ENCODE measurements at regions not wholly inside any gene's neighbourhood (a gene's known extent, or its start where the extent isn't known, plus 50 kb on each side); places are given as distances from the start of the nearest gene placed in this dataset.

DNA sequence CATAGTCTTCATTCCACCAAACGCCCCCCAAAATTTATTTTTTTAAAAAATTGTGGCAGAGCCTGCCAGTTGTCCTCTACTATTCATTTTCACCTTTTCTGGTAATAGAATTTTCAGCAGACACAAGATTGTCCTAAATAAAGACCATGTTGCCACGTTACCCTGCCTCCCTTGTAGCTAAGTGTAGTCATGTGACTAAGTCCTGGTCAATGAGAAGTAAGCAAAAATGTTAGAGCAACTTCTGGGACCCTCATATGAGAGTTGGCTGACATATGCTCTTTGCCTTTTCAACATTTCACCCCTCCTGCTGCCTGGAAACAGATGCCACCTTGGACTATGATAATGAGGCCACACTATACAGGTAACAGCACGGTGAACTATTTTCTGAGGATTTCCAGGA, 203.1 kb downstream of the PIK3R1 start:
- POLR2A ChIA-PET: interaction anchor here (1.6 kb wide), 1 partner anchor 14 kb away, joined by 3 read pairs; no protein-coding TSS in a partner anchor
- CTCF ChIA-PET (ENCODE audit: unreplicated experiment): no interaction called here
- intact Hi-C loops (cut with micrococcal nuclease; ENCODE audit: unreplicated experiment): no loop called here
- Histone ChIP-seq H3K9me3 (ENCODE audit: low read length) (no peaks in the 10 kb centered on the region), H3K9me2 (ENCODE audit: insufficient read depth, low read length) (no peaks in the 10 kb centered on the region), H3K4me3 (ENCODE audit: low read depth, low read length, poor library complexity, severe bottlenecking) (no peak overlapping the region), H3K4me1 (ENCODE audit: insufficient read depth, low read length, poor library complexity, severe bottlenecking) (no peaks in the 10 kb centered on the region), H4K20me1 (ENCODE audit: insufficient read depth, low read length) (no peaks in the 10 kb centered on the region), H3K79me2 (ENCODE audit: insufficient read depth, low read depth, low read length) (no peaks in the 10 kb centered on the region), H3K4me2 (ENCODE audit: low read length) (no peak overlapping the region), H3K36me3 (ENCODE audit: insufficient read depth, low read length) (no peaks in the 10 kb centered on the region), H3K27ac (ENCODE audit: low read depth, low read length, poor library complexity, severe bottlenecking) (no peak overlapping the region), H2AFZ (ENCODE audit: low read length) (no peak overlapping the region)
- TF ChIP-seq, protein P1, sequence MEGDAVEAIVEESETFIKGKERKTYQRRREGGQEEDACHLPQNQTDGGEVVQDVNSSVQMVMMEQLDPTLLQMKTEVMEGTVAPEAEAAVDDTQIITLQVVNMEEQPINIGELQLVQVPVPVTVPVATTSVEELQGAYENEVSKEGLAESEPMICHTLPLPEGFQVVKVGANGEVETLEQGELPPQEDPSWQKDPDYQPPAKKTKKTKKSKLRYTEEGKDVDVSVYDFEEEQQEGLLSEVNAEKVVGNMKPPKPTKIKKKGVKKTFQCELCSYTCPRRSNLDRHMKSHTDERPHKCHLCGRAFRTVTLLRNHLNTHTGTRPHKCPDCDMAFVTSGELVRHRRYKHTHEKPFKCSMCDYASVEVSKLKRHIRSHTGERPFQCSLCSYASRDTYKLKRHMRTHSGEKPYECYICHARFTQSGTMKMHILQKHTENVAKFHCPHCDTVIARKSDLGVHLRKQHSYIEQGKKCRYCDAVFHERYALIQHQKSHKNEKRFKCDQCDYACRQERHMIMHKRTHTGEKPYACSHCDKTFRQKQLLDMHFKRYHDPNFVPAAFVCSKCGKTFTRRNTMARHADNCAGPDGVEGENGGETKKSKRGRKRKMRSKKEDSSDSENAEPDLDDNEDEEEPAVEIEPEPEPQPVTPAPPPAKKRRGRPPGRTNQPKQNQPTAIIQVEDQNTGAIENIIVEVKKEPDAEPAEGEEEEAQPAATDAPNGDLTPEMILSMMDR (conservative IDR thresholded peaks at IDR 0.05; ENCODE audit: low read length): no peak
- TF ChIP-seq EZH2phosphoT487 (IDR thresholded peaks at IDR 0.05; ENCODE audit: borderline replicate concordance, low read depth, low read length): no peak
- no TSS peak for BruUV-seq (replicated peaks)
- DNase-seq (ENCODE audit: low spot score): no peak

DNA sequence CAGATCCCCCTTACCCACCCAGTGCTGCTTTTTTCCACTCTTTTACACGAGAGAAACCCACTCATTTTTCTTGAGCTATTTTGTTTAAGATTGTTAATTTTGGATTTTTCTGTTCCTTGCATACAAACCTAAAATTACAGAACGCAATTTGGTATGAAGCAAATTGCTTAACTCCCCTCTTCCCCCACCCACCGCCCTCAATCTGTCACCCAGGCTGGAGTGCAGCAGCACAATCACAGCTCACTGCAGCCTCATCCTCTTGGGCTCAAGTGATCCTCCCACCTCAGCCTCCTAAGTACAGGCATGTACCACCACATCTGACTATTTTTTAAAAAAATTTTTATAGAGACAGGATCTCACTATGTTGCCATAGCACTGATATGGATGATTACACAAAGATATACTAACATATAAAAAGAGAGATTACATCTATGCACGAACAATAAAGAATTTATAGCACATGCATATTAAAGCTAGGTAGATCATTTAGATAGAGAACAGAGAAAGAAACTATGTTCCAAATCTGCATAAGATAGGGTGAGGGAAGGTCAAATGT, 203.6 kb downstream of the PIK3R1 start:
- BruUV-seq (replicated peaks): no TSS peak
- CTCF ChIA-PET (ENCODE audit: unreplicated experiment): no interaction called here
- Histone ChIP-seq H3K4me1 (ENCODE audit: insufficient read depth, low read length, poor library complexity, severe bottlenecking) (no peaks in the 10 kb centered on the region), H3K36me3 (ENCODE audit: insufficient read depth, low read length) (no peaks in the 10 kb centered on the region), H3K9me3 (ENCODE audit: low read length) (no peaks in the 10 kb centered on the region), H3K4me2 (ENCODE audit: low read length) (no peak overlapping the region), H3K9me2 (ENCODE audit: insufficient read depth, low read length) (no peaks in the 10 kb centered on the region), H3K4me3 (ENCODE audit: low read depth, low read length, poor library complexity, severe bottlenecking) (no peak overlapping the region), H4K20me1 (ENCODE audit: insufficient read depth, low read length) (no peaks in the 10 kb centered on the region), H2AFZ (ENCODE audit: low read length) (no peak overlapping the region), H3K79me2 (ENCODE audit: insufficient read depth, low read depth, low read length) (no peaks in the 10 kb centered on the region), H3K27ac (ENCODE audit: low read depth, low read length, poor library complexity, severe bottlenecking) (no peak overlapping the region)
- no peak for DNase-seq (ENCODE audit: low spot score)
- POLR2A ChIA-PET: interaction anchor here (0.5 to 1.6 kb wide), 3 partner anchors 14 to 611 kb away, joined by 3 read pairs; no protein-coding TSS in a partner anchor
- intact Hi-C loops (cut with micrococcal nuclease; ENCODE audit: unreplicated experiment): no loop called here
- TF ChIP-seq EZH2phosphoT487 (IDR thresholded peaks at IDR 0.05; ENCODE audit: borderline replicate concordance, low read depth, low read length): no peak
- TF ChIP-seq, protein P1 (conservative IDR thresholded peaks at IDR 0.05; ENCODE audit: low read length): no peak

DNA sequence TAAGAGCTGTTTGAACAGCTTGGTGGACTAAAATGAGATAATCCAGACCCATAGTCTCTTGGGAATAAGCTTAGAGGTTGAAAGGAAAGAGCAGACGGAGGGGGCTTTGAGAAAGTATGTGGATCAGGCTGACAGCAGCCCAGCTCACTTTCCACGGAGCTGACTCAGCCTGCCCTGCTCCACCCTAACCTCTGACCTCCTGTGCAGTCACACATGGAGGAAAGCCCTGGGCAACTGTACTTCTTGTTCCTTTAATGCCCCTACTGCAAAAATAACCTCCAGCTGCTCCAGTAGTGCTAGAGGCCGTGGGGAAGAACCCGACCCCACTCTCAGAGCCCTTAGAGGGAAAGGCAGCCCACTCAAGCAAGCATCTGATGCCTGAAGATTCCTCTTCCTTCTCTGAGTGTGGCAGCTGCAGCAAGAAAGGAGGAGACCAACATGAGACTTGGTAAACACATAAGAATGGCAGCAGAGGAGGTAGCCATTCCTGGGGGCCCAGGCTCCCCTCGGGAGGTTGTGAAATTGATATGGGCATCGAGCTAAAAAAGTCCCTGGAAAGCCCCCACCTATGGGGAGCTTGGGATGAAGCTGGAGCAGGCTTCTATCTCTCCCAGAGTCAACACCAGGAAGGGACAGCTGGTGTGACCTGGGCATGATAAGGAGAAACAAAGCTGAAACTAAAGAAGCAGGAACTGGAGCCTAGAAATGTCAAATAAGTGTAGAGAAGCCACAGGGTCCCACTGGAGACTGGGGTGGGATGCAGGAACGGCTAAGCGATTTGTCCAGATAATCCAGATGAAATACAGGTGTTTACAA, 204.3 kb downstream of the PIK3R1 start:
- H3K4me2 ChIP-seq (ENCODE audit: low read length): no peak overlapping the region
- H4K20me1 ChIP-seq (ENCODE audit: insufficient read depth, low read length): no peaks in the 10 kb centered on the region
- intact Hi-C loops (cut with micrococcal nuclease; ENCODE audit: unreplicated experiment): no loop called here
- no peaks in the 10 kb centered on the region for H3K79me2 ChIP-seq (ENCODE audit: insufficient read depth, low read depth, low read length)
- H3K27ac ChIP-seq (ENCODE audit: low read depth, low read length, poor library complexity, severe bottlenecking): no peak overlapping the region
- CTCF ChIA-PET (ENCODE audit: unreplicated experiment): no interaction called here
- H3K9me2 ChIP-seq (ENCODE audit: insufficient read depth, low read length): no peaks in the 10 kb centered on the region
- no peaks in the 10 kb centered on the region for H3K36me3 ChIP-seq (ENCODE audit: insufficient read depth, low read length)
- no peak for DNase-seq (ENCODE audit: low spot score)
- POLR2A ChIA-PET: interaction anchor here (0.5 to 1.6 kb wide), 3 partner anchors 15 to 610 kb away, joined by 3 read pairs; no protein-coding TSS in a partner anchor
- H3K9me3 ChIP-seq (ENCODE audit: low read length): no peaks in the 10 kb centered on the region
- H2AFZ ChIP-seq (ENCODE audit: low read length): no peak overlapping the region
- no peak overlapping the region for H3K4me3 ChIP-seq (ENCODE audit: low read depth, low read length, poor library complexity, severe bottlenecking)
- TF ChIP-seq EZH2phosphoT487 (IDR thresholded peaks at IDR 0.05; ENCODE audit: borderline replicate concordance, low read depth, low read length): no peak
- TF ChIP-seq, protein P1 (conservative IDR thresholded peaks at IDR 0.05; ENCODE audit: low read length): no peak
- no TSS peak for BruUV-seq (replicated peaks)
- H3K4me1 ChIP-seq (ENCODE audit: insufficient read depth, low read length, poor library complexity, severe bottlenecking): no peaks in the 10 kb centered on the region
